Mucosa of rectum (tissue), 2 donors: ENCODE measurements at regions not wholly inside any gene's neighbourhood (a gene's known extent, or its start where the extent isn't known, plus 50 kb on each side); places are given as distances from the start of the nearest gene placed in this dataset.

Experiments used
- H3K27ac ChIP-seq, 2 donors: one replicate each; pipeline ENCODE4 v1.7.0; 2013; ENCODE audit warnings: inconsistent platforms in 2 of 2, low read depth in 2 of 2, low read length in 2 of 2
- H3K27me3 ChIP-seq, 2 donors: one replicate each; pipeline ENCODE4 v1.7.0; 2013; ENCODE audit warnings: low read length in 2 of 2; ENCODE audit not compliant: control insufficient read depth in 2 of 2, insufficient read depth in 2 of 2
- H3K36me3 ChIP-seq, 2 donors: one replicate each; pipeline ENCODE4 v1.7.0; 2013; ENCODE audit warnings: low read length in 2 of 2; ENCODE audit not compliant: control insufficient read depth in 2 of 2, insufficient read depth in 2 of 2
- H3K4me1 ChIP-seq, 2 donors: one replicate each; pipeline ENCODE4 v1.7.0; 2013; ENCODE audit warnings: low read length in 2 of 2, mild to moderate bottlenecking in 1 of 2; ENCODE audit not compliant: control insufficient read depth in 2 of 2, insufficient read depth in 2 of 2
- H3K4me3 ChIP-seq, 2 donors: one replicate each; pipeline ENCODE4 v1.7.0; 2013; ENCODE audit warnings: low read length in 2 of 2
- H3K9ac ChIP-seq, 2 donors: one replicate each; pipeline ENCODE4 v1.7.0; 2013; ENCODE audit warnings: low read length in 2 of 2, low read depth in 1 of 2, mild to moderate bottlenecking in 1 of 2
- H3K9me3 ChIP-seq, 2 donors: one replicate each; pipeline ENCODE4 v1.7.0; 2013; ENCODE audit warnings: low read length in 2 of 2; ENCODE audit not compliant: control insufficient read depth in 2 of 2
- donor health status: healthy.
- donor health status: Normal muscosa, but diverticular disease.

- no peak overlapping the region for H3K9ac ChIP-seq
Measured at GRCh38 chr21:29228306-29228705, 70.4 kb upstream of the BACH1 start.

GRCh38 chr21:29230551-29231261 is 68.0 kb upstream of the BACH1 start:
- Histone ChIP-seq H3K27me3 (no peaks in the 10 kb centered on the region), H3K9me3 (no peaks in the 10 kb centered on the region), H3K36me3 (no peaks in the 10 kb centered on the region), H3K4me3 (no peak overlapping the region), H3K4me1 (peaks cover 0 to 2% of the 10 kb centered on the region in 2 donors), H3K9ac (no peak overlapping the region), H3K27ac (no peak overlapping the region)

More at GRCh38 chr21:29228306-29228705, 70.4 kb upstream of the BACH1 start:
- Histone ChIP-seq H3K9me3 (no peaks in the 10 kb centered on the region), H3K4me3 (no peak overlapping the region), H3K36me3 (no peaks in the 10 kb centered on the region), H3K4me1 (peaks cover 0 to 2% of the 10 kb centered on the region in 2 donors), H3K27me3 (no peaks in the 10 kb centered on the region), H3K27ac (no peak overlapping the region)

DNA sequence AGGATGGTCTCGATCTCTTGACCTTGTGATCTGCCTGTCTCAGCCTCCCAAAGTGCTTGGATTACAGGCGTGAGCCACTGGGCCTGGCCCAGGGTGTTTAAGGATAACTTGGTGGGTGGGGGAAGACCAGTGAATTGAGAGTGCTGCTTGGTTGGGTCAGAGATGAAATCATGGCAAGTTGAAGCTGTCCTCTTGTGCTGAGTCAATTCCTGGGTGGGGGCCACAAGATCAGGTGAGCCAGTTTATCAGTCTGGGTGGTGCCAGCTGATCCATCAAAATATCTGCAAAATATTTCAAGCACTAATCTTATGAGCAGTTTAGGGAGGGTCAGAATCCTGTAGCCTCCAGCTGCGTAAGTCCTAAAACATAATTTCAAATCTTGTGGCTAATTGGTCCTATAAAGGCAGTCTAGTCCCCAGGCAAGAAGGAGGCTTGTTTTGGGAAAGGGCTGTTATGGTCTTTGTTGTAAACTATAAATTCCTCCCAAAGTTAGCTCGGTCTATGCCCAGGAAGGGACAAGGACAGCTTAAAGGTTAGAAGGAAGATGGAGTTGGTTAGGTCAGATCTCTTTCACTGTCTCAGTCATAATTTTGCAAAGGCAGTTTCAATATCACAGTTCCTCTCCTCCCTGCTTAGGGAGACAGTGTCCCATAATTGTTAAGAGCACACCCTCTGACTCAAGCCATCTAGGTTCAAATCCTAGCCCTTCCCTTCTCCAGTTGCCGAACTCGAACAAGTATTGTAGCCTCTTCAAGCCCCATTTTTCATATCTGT is 66.8 kb upstream of the BACH1 start:
- Histone ChIP-seq H3K4me1 (peaks cover 0 to 2% of the 10 kb centered on the region in 2 donors), H3K36me3 (no peaks in the 10 kb centered on the region), H3K27me3 (no peaks in the 10 kb centered on the region), H3K27ac (no peak overlapping the region), H3K9ac (no peak overlapping the region), H3K4me3 (no peak overlapping the region), H3K9me3 (no peaks in the 10 kb centered on the region)

- no peak overlapping the region for H3K4me3 ChIP-seq
- H3K27ac ChIP-seq: no peak overlapping the region
- H3K27me3 ChIP-seq: no peaks in the 10 kb centered on the region
- H3K4me1 ChIP-seq: peaks cover 0 to 2% of the 10 kb centered on the region in 2 donors
- H3K36me3 ChIP-seq: no peaks in the 10 kb centered on the region
- no peaks in the 10 kb centered on the region for H3K9me3 ChIP-seq
- no peak overlapping the region for H3K9ac ChIP-seq
Measured at GRCh38 chr21:29232530-29233255, 66.0 kb upstream of the BACH1 start.

GRCh38 chr21:29233256-29233546 is 65.5 kb upstream of the BACH1 start:
- no peaks in the 10 kb centered on the region for H3K36me3 ChIP-seq
- no peak overlapping the region for H3K27ac ChIP-seq
- no peak overlapping the region for H3K9ac ChIP-seq
- H3K4me3 ChIP-seq: no peak overlapping the region
- H3K27me3 ChIP-seq: no peaks in the 10 kb centered on the region
- no peaks in the 10 kb centered on the region for H3K9me3 ChIP-seq
- peaks cover 0 to under 1% of the 10 kb centered on the region in 2 donors for H3K4me1 ChIP-seq

GRCh38 chr21:29233611-29234540 is 64.8 kb upstream of the BACH1 start:
- Histone ChIP-seq H3K36me3 (no peaks in the 10 kb centered on the region), H3K4me3 (no peak overlapping the region), H3K4me1 (no peaks in the 10 kb centered on the region), H3K9ac (no peak overlapping the region), H3K27ac (no peak overlapping the region), H3K9me3 (no peaks in the 10 kb centered on the region), H3K27me3 (no peaks in the 10 kb centered on the region)

DNA sequence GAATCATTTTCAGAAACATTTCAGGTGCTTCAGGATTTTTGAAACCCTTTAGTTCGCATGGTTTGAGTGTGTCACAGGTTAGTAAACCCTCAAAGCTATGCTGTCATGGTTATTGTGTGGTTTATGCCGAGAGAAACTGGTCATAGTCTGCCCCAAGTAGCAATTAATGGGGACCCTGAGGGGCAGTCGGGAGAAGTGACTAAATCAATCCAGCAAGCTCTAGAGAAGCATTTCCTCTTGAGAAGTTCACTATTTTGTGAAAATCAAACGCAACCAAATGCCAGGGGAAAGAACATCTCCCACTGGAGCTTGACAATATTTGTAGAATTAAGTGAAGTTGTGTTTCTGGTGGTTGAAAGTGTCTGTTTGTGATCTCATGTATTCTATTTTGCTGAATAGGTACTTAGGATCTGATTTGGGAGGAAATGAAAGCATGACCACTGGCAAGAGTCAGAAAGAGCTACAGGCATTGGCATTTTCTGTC is 63.0 kb upstream of the BACH1 start:
- H3K4me1 ChIP-seq: no peaks in the 10 kb centered on the region
- no peaks in the 10 kb centered on the region for H3K36me3 ChIP-seq
- no peak overlapping the region for H3K27ac ChIP-seq
- no peaks in the 10 kb centered on the region for H3K27me3 ChIP-seq
- H3K4me3 ChIP-seq: no peak overlapping the region
- no peaks in the 10 kb centered on the region for H3K9me3 ChIP-seq
- H3K9ac ChIP-seq: no peak overlapping the region

- Histone ChIP-seq H3K4me1 (no peaks in the 10 kb centered on the region), H3K9me3 (no peaks in the 10 kb centered on the region), H3K27ac (no peak overlapping the region), H3K4me3 (no peak overlapping the region), H3K9ac (no peak overlapping the region), H3K36me3 (no peaks in the 10 kb centered on the region), H3K27me3 (no peaks in the 10 kb centered on the region)
Measured at GRCh38 chr21:29236201-29236600, 62.5 kb upstream of the BACH1 start.

DNA sequence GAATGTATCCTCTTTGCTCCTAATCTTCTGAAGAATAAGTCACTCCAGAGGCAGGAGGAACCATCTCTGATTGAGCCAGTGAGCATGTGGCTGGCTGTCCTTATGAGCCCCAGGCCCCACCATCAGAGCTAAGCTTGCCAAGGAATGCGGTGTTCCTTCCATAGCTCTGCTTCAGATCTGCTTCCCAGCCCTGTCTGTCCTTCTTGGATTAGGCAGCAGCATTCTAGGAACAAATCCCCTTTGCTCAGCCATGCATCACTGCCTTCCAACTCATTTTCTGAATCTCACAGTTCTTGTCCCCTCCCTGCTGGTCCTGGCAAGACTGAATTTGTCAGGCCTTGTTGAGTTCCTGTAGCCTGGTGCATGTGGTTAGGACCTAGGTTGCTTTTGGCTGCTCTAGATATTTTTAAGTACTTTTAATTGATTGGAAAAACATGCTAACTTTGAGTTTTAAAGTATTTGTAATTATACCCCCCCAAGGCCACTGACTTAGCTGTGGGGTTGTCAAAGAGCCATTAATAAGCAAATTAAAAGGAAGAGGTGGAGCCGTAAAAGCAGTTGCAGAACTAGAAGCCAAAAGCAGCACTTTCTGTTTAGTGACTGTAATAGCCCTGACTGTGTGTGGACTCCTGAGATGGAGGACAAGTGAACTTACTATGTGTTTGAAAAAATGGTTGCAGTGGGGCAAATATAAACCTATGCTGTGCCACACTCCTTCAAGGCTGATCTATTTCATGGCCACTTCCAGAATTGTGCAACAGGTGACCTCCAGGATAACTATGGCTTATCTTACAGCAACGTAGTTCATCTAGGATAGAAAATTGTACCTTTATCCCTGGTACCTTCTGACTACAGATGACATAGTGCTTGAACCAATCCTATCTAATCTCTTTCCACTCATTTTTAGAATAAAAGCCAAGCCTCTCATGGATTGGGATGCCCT is 61.3 kb upstream of the BACH1 start:
- no peaks in the 10 kb centered on the region for H3K36me3 ChIP-seq
- no peaks in the 10 kb centered on the region for H3K27me3 ChIP-seq
- H3K9me3 ChIP-seq: no peaks in the 10 kb centered on the region
- no peaks in the 10 kb centered on the region for H3K4me1 ChIP-seq
- peak overlapping the region in 1 of 2 donors; percentile 19 for H3K27ac ChIP-seq
- no peak overlapping the region for H3K4me3 ChIP-seq
- no peak overlapping the region for H3K9ac ChIP-seq
